Endothelial cell of umbilical vein (primary cell): ENCODE measurements at regions not wholly inside any gene's neighbourhood (a gene's known extent, or its start where the extent isn't known, plus 50 kb on each side); places are given as distances from the start of the nearest gene placed in this dataset.

Experiments
- BruUV-seq: library from RNA; stranded (reverse); fragments of 400-500 nt; replicated peaks from 2 replicates; lab custom pipeline; 2021; lab: Mats Ljungman, UMichigan
- CTCF ChIA-PET: fragments of 300-600, 350-600 bp; sonication (Branson Sonifier 250); formaldehyde crosslinking; loops from one replicate; lab custom pipeline; 2021; ENCODE audit warnings: antibody characterized with exemption, inconsistent platforms; lab: Charles Lee
- POLR2A ChIA-PET: fragments of 300-600, 350-600 bp; sonication (Branson Sonifier 250); formaldehyde crosslinking; loops from one replicate; lab custom pipeline; 2021; ENCODE audit warnings: antibody characterized with exemption, inconsistent platforms; lab: Charles Lee
- DNase-seq: peaks from one replicate; pipeline ENCODE4 v3.0.0-alpha.2; 2011; ENCODE audit warnings: low read depth, low spot score
- FAIRE-seq: peaks from 2 replicates; lab custom pipeline; 2011; peaks lifted over from hg19 to GRCh38; lab: Jason Lieb, UNC
- H2AFZ ChIP-seq: 2 replicates; pipeline ENCODE4 v1.6.0; 2012; ENCODE audit warnings: low read depth, low read length, control low read depth, inconsistent platforms
- H3K27ac ChIP-seq: 2 replicates; pipeline ENCODE4 v1.5.1; 2011; ENCODE audit warnings: low read depth, mild to moderate bottlenecking, control low read depth, low read length, moderate library complexity; ENCODE audit not compliant: insufficient read depth
- H3K27me3 ChIP-seq, 2 experiments: 2 replicates each; pipeline versions ENCODE4 v1.6.0 to v1.6.1; 2011; ENCODE audit warnings: low read length in 2 of 2, mixed read lengths in 1 of 2; ENCODE audit not compliant: control insufficient read depth in 2 of 2, insufficient read depth in 2 of 2
- H3K36me3 ChIP-seq, 2 experiments: 2 replicates in 1 of 2; 3 replicates in 1 of 2; pipeline ENCODE4 v1.5.1; 2011; ENCODE audit warnings: low read length in 2 of 2, mild to moderate bottlenecking in 1 of 2, moderate library complexity in 1 of 2; ENCODE audit not compliant: control insufficient read depth in 2 of 2, insufficient read depth in 2 of 2; ENCODE audit errors: extremely low read depth in 1 of 2
- H3K4me1 ChIP-seq: 3 replicates; pipeline ENCODE4 v1.5.1; 2011; ENCODE audit warnings: mild to moderate bottlenecking, low read length; ENCODE audit not compliant: control insufficient read depth, insufficient read depth; ENCODE audit errors: extremely low read depth
- H3K4me2 ChIP-seq: 2 replicates; pipeline ENCODE4 v1.6.1; 2011; ENCODE audit warnings: low read length, control low read depth, mixed read lengths; ENCODE audit not compliant: insufficient read depth
- H3K4me3 ChIP-seq, 3 experiments: fragments of 200-600 bp in 1 of 3; sonication (generic), shearing (Covaris generic) in 1 of 3; replicated peaks in 1 of 3; 2 replicates each; pipeline ENCODE4 v1.5.1; 2011 to 2016; ENCODE audit warnings: control low read depth in 3 of 3, low read length in 3 of 3, mild to moderate bottlenecking in 2 of 3, inconsistent platforms in 1 of 3, low read depth in 1 of 3, moderate library complexity in 1 of 3; ENCODE audit not compliant: insufficient read depth in 1 of 3
- H3K79me2 ChIP-seq: 2 replicates; pipeline ENCODE4 v1.6.0; 2012; ENCODE audit warnings: low read length, inconsistent platforms; ENCODE audit not compliant: control insufficient read depth, insufficient read depth
- H3K9ac ChIP-seq: replicated peaks from 2 replicates; pipeline ENCODE3; 2011; ENCODE audit warnings: low read length, control low read depth; ENCODE audit not compliant: insufficient read depth; ENCODE audit errors: extremely low read depth
- H3K9me1 ChIP-seq: replicated peaks from 3 replicates; pipeline ENCODE4 v1.6.0; 2011; ENCODE audit warnings: mild to moderate bottlenecking, low read length; ENCODE audit not compliant: control insufficient read depth, insufficient read depth; ENCODE audit errors: extremely low read depth
- H3K9me3 ChIP-seq: replicated peaks from 2 replicates; pipeline ENCODE4 v1.5.1; 2012; ENCODE audit warnings: low read length, inconsistent platforms; ENCODE audit not compliant: control insufficient read depth, insufficient read depth
- H4K20me1 ChIP-seq: replicated peaks from 2 replicates; pipeline ENCODE3; 2011; ENCODE audit warnings: mild to moderate bottlenecking, low read length; ENCODE audit not compliant: control insufficient read depth, insufficient read depth; ENCODE audit errors: extremely low read depth
- CTCF ChIP-seq, 2 donors: IDR thresholded peaks; 1 replicate in 1 of 2; 2 replicates in 1 of 2; pipeline ENCODE4 v1.5.1; 2011; ENCODE audit warnings: low read length in 2 of 2, mild to moderate bottlenecking in 2 of 2, moderate library complexity in 2 of 2, control low read depth in 1 of 2, inconsistent platforms in 1 of 2, low read depth in 1 of 2; ENCODE audit not compliant: insufficient read depth in 1 of 2; ENCODE audit errors: extremely low read depth in 1 of 2
- EZH2 ChIP-seq: IDR thresholded peaks from 2 replicates; pipeline ENCODE4 v1.6.1; 2012; ENCODE audit warnings: borderline replicate concordance, low read depth, mild to moderate bottlenecking, moderate library complexity, low read length, inconsistent platforms; ENCODE audit not compliant: severe bottlenecking
- FOS ChIP-seq: IDR thresholded peaks from 2 replicates; pipeline ENCODE4 v1.6.1; 2011; ENCODE audit warnings: mild to moderate bottlenecking, low read length, moderate library complexity, borderline replicate concordance; ENCODE audit not compliant: insufficient read depth
- GATA2 ChIP-seq: IDR thresholded peaks from 2 replicates; pipeline ENCODE4 v1.7.0; 2011; ENCODE audit warnings: low read depth, mild to moderate bottlenecking, moderate library complexity, mixed read lengths, low read length; ENCODE audit not compliant: insufficient read length, insufficient read depth
- JUN ChIP-seq: IDR thresholded peaks from 2 replicates; pipeline ENCODE4 v1.6.1; 2011; ENCODE audit warnings: borderline replicate concordance, low read depth; ENCODE audit not compliant: insufficient read length, insufficient read depth
- MAX ChIP-seq: IDR thresholded peaks from 2 replicates; pipeline ENCODE4 v1.6.1; 2011; ENCODE audit not compliant: insufficient read depth, insufficient read length
- MYC ChIP-seq: IDR thresholded peaks from one replicate; pipeline ENCODE4 v1.6.1; 2011; ENCODE audit warnings: mild to moderate bottlenecking, low read depth, low read length
- POLR2A ChIP-seq: IDR thresholded peaks from 2 replicates; pipeline ENCODE4 v1.6.1; 2012; ENCODE audit warnings: low read depth, mild to moderate bottlenecking, control low read depth, low read length
- POLR2AphosphoS5 ChIP-seq: IDR thresholded peaks from 2 replicates; pipeline ENCODE4 v1.6.1; 2012; ENCODE audit warnings: low read depth, mild to moderate bottlenecking, control low read depth, low read length, moderate library complexity; ENCODE audit not compliant: insufficient read depth
- dilution Hi-C: fragments of 300-500 bp; cut with MboI; formaldehyde crosslinking; loops from one replicate; pipeline ENCODE4 v1.15.0; 2019; ENCODE audit warnings: low sequenced_read_pairs; ENCODE audit not compliant: extremely low pct_ligation_motif_present
- intact Hi-C: fragments of 100-400 bp; cut with micrococcal nuclease; formaldehyde crosslinking; loops from one replicate; pipeline ENCODE4 v1.10.0; 2022

GRCh38 chr2:17229414-17229813, 288.8 kb downstream of the RAD51AP2 start:
- Histone ChIP-seq H3K4me3 (no peak overlapping the region), H3K4me2 (no peak overlapping the region), H3K9ac (no peak overlapping the region), H3K36me3 (no peaks in the 10 kb centered on the region), H4K20me1 (no peaks in the 10 kb centered on the region), H3K27ac (no peak overlapping the region), H3K4me1 (no peaks in the 10 kb centered on the region), H3K9me3 (peaks cover 2% of the 10 kb centered on the region), H2AFZ (no peak overlapping the region), H3K9me1 (no peaks in the 10 kb centered on the region), H3K27me3 (no peaks in the 10 kb centered on the region), H3K79me2 (no peaks in the 10 kb centered on the region)
- no peak for DNase-seq
- no peak for TF ChIP-seq CTCF (IDR thresholded peaks at IDR 0.05; ENCODE audit: extremely low read depth in 1 of 2, insufficient read depth in 1 of 2, low read depth in 1 of 2, low read length in 2 of 2)
- TF ChIP-seq MYC = no peak
- no peak for TF ChIP-seq FOS
- TF ChIP-seq GATA2 = no peak
- TF ChIP-seq JUN = no peak
- no peak for TF ChIP-seq POLR2A
- no peak for TF ChIP-seq EZH2
- TF ChIP-seq POLR2AphosphoS5 = no peak
- TF ChIP-seq MAX = no peak
- CTCF ChIA-PET = no interaction called here
- BruUV-seq = no TSS peak
- intact Hi-C loops = no loop called here
- FAIRE-seq = no peak
- POLR2A ChIA-PET = no interaction called here
- dilution Hi-C loops = no loop called here
